Osteocyte (in vitro differentiated cells): ENCODE measurements at regions not wholly inside any gene's neighbourhood (a gene's known extent, or its start where the extent isn't known, plus 50 kb on each side); places are given as distances from the start of the nearest gene placed in this dataset.

Experiments
- DNase-seq: peaks from one replicate; pipeline ENCODE4 v3.0.0; 2021; ENCODE audit warnings: mixed read lengths; ENCODE audit not compliant: unreplicated experiment; ENCODE audit errors: extremely low spot score
- H3K27ac Mint-ChIP-seq: one replicate; pipeline ENCODE4 v1.8.0; 2021; ENCODE audit warnings: mild to moderate bottlenecking, mixed read lengths; ENCODE audit not compliant: unreplicated experiment
- H3K27me3 Mint-ChIP-seq: one replicate; pipeline ENCODE4 v1.8.0; 2021; ENCODE audit warnings: mixed read lengths; ENCODE audit not compliant: unreplicated experiment
- H3K36me3 Mint-ChIP-seq: one replicate; pipeline ENCODE4 v1.8.0; 2021; ENCODE audit warnings: mixed read lengths; ENCODE audit not compliant: unreplicated experiment
- H3K4me1 Mint-ChIP-seq: one replicate; pipeline ENCODE4 v1.8.0; 2021; ENCODE audit warnings: mixed read lengths; ENCODE audit not compliant: unreplicated experiment
- H3K4me3 Mint-ChIP-seq: one replicate; pipeline ENCODE4 v1.8.0; 2021; ENCODE audit warnings: mild to moderate bottlenecking, moderate library complexity, mixed read lengths; ENCODE audit not compliant: unreplicated experiment
- H3K9me3 Mint-ChIP-seq: one replicate; pipeline ENCODE4 v1.8.0; 2021; ENCODE audit warnings: mixed read lengths; ENCODE audit not compliant: unreplicated experiment
- CTCF ChIP-seq: fragments of 200-600 bp; sonication (generic); IDR thresholded peaks from 2 replicates; pipeline ENCODE4 v1.5.0; 2021; ENCODE audit warnings: antibody characterized with exemption, mild to moderate bottlenecking, moderate library complexity

GRCh38 chr18:78658531-78658930, 321.1 kb upstream of the SALL3 start:
- H3K4me1 Mint-ChIP-seq, result no peaks in the 10 kb centered on the region
- peaks cover 27% of the 10 kb centered on the region for H3K9me3 Mint-ChIP-seq
- no peaks in the 10 kb centered on the region for H3K36me3 Mint-ChIP-seq
- no peak for DNase-seq
- H3K27me3 Mint-ChIP-seq, result no peaks in the 10 kb centered on the region
- no peak overlapping the region for H3K4me3 Mint-ChIP-seq
- TF ChIP-seq CTCF, result no peak
- no peak overlapping the region for H3K27ac Mint-ChIP-seq

GRCh38 chr18:78659057-78659456, 320.6 kb upstream of the SALL3 start:
- no peaks in the 10 kb centered on the region for H3K36me3 Mint-ChIP-seq
- no peaks in the 10 kb centered on the region for H3K4me1 Mint-ChIP-seq
- TF ChIP-seq CTCF, result no peak
- DNase-seq, result no peak
- H3K27ac Mint-ChIP-seq, result no peak overlapping the region
- no peaks in the 10 kb centered on the region for H3K27me3 Mint-ChIP-seq
- no peak overlapping the region for H3K4me3 Mint-ChIP-seq
- peaks cover 30% of the 10 kb centered on the region for H3K9me3 Mint-ChIP-seq

- Mint-ChIP-seq H3K4me1 (no peaks in the 10 kb centered on the region), H3K36me3 (no peaks in the 10 kb centered on the region), H3K27me3 (no peaks in the 10 kb centered on the region), H3K27ac (no peak overlapping the region), H3K9me3 (peaks cover 30% of the 10 kb centered on the region), H3K4me3 (no peak overlapping the region)
- DNase-seq, result no peak
- TF ChIP-seq CTCF, result no peak
Measured at GRCh38 chr18:78659748-78660147, 319.9 kb upstream of the SALL3 start.

GRCh38 chr18:78660311-78660710, 319.3 kb upstream of the SALL3 start:
- Mint-ChIP-seq H3K27ac (no peak overlapping the region), H3K36me3 (no peaks in the 10 kb centered on the region), H3K9me3 (peaks cover 30% of the 10 kb centered on the region), H3K4me3 (no peak overlapping the region), H3K4me1 (no peaks in the 10 kb centered on the region), H3K27me3 (no peaks in the 10 kb centered on the region)
- DNase-seq, result no peak
- TF ChIP-seq CTCF, result no peak

- DNase-seq, result no peak
- H3K27ac Mint-ChIP-seq, result no peak overlapping the region
- H3K9me3 Mint-ChIP-seq, result peaks cover 30% of the 10 kb centered on the region
- H3K36me3 Mint-ChIP-seq, result no peaks in the 10 kb centered on the region
- no peaks in the 10 kb centered on the region for H3K4me1 Mint-ChIP-seq
- TF ChIP-seq CTCF, result no peak
- no peaks in the 10 kb centered on the region for H3K27me3 Mint-ChIP-seq
- H3K4me3 Mint-ChIP-seq, result no peak overlapping the region
Measured at GRCh38 chr18:78661316-78661715, 318.3 kb upstream of the SALL3 start.
